H1 (cell line): ENCODE measurements at regions not wholly inside any gene's neighbourhood (a gene's known extent, or its start where the extent isn't known, plus 50 kb on each side); places are given as distances from the start of the nearest gene placed in this dataset.

Source experiments
- CHD7 ChIP-seq: fragments of 300-600 bp; sonication (generic); IDR thresholded peaks from 2 replicates; pipeline ENCODE4 v1.7.1; 2012; ENCODE audit warnings: low read length, moderate library complexity, mild to moderate bottlenecking, inconsistent platforms; ENCODE audit not compliant: insufficient replicate concordance
- HDAC6 ChIP-seq: IDR thresholded peaks from one replicate; pipeline ENCODE4 v1.7.1; 2012; ENCODE audit warnings: low read depth, mild to moderate bottlenecking, inconsistent platforms, low read length, moderate library complexity
- JUN ChIP-seq: IDR thresholded peaks from 2 replicates; pipeline ENCODE4 v1.6.1; 2011; ENCODE audit warnings: low read depth, mild to moderate bottlenecking, improper control_type of control experiment, low read length
- KDM4A ChIP-seq: IDR thresholded peaks from one replicate; pipeline ENCODE4 v1.7.1; 2012; ENCODE audit warnings: low read depth, mild to moderate bottlenecking, moderate library complexity, low read length, inconsistent platforms; ENCODE audit not compliant: severe bottlenecking
- RNF2 ChIP-seq: fragments of 200-900, 300-1000 bp; sonication (generic); IDR thresholded peaks from 2 replicates; pipeline ENCODE4 v1.7.1; 2016; ENCODE audit warnings: borderline replicate concordance, low read depth, mild to moderate bottlenecking, antibody characterized with exemption, low read length; ENCODE audit not compliant: poor library complexity, severe bottlenecking; ENCODE audit errors: missing control alignments
- RXRA ChIP-seq: IDR thresholded peaks from 2 replicates; pipeline ENCODE4 v1.6.1; 2011; ENCODE audit warnings: low read depth, mild to moderate bottlenecking, low read length, moderate library complexity; ENCODE audit not compliant: insufficient read depth
- SIN3A ChIP-seq, 2 experiments: IDR thresholded peaks in 1 of 2; conservative IDR thresholded peaks in 1 of 2; 2 replicates each; pipeline ENCODE4 v1.6.1; 2011 to 2012; ENCODE audit warnings: low read length in 2 of 2, improper control_type of control experiment in 1 of 2, low read depth in 1 of 2, mild to moderate bottlenecking in 1 of 2
- TAF7 ChIP-seq: optimal IDR thresholded peaks from 2 replicates; pipeline ENCODE3; 2011; ENCODE audit warnings: low read depth, mild to moderate bottlenecking, inconsistent platforms, low read length, moderate library complexity, borderline replicate concordance

- TF ChIP-seq CHD7 (no peak), SIN3A (conservative IDR thresholded peaks at IDR 0.05 in 1 of 2, IDR thresholded peaks at IDR 0.05 in 1 of 2; ENCODE audit: low read depth in 1 of 2, low read length in 2 of 2) (no peak), HDAC6 (no peak), RNF2 (no peak), JUN (no peak), TAF7 (no peak), RXRA (no peak), KDM4A (no peak)
Measured at GRCh38 chr16:75908331-75909117, 182.2 kb upstream of the CPHXL start (continued).
